Medulla oblongata (tissue), 1 donor: ENCODE measurements at regions not wholly inside any gene's neighbourhood (a gene's known extent, or its start where the extent isn't known, plus 50 kb on each side); places are given as distances from the start of the nearest gene placed in this dataset.
"Not testable (repeated sequence)": the region's sequence is repeated elsewhere in the genome, so short reads cannot be mapped to it uniquely, and the experiment has no call there.

Source experiments
- DNase-seq: peaks from one replicate; pipeline ENCODE4 v3.0.0-alpha.2; 2015; ENCODE audit errors: extremely low spot score

- DNase-seq: no peak
These were observed 189.1 kb upstream of the MDFIC2 start for GRCh38 chr3:70501561-70501960.

- DNase-seq: no peak
These were observed 176.4 kb upstream of the MDFIC2 start for GRCh38 chr3:70488816-70489215.

- DNase-seq: no peak
These were observed 175.7 kb upstream of the MDFIC2 start for GRCh38 chr3:70488131-70488530.

- no peak for DNase-seq
These were observed 174.1 kb upstream of the MDFIC2 start for GRCh38 chr3:70486414-70487017.

GRCh38 chr3:70476174-70476573 lies 163.7 kb upstream of the MDFIC2 start:
- no peak for DNase-seq

GRCh38 chr3:70471464-70472342 lies 159.3 kb upstream of the MDFIC2 start:
- no peak for DNase-seq

GRCh38 chr3:70466096-70466495 lies 153.7 kb upstream of the MDFIC2 start:
- DNase-seq: no peak

GRCh38 chr3:70464876-70465275 lies 152.4 kb upstream of the MDFIC2 start:
- DNase-seq: no peak

- DNase-seq: no peak
These were observed 152.0 kb upstream of the MDFIC2 start for GRCh38 chr3:70464465-70464864.

- DNase-seq: not testable (repeated sequence)
These were observed 137.8 kb upstream of the MDFIC2 start for GRCh38 chr3:70450220-70450619.

- DNase-seq: not testable (repeated sequence)
These were observed 123.0 kb upstream of the MDFIC2 start for GRCh38 chr3:70435422-70435821.

GRCh38 chr3:70433091-70433490 lies 120.7 kb upstream of the MDFIC2 start:
- no peak for DNase-seq

- no peak for DNase-seq
These were observed 119.5 kb upstream of the MDFIC2 start for GRCh38 chr3:70431911-70432310.

- DNase-seq: no peak
These were observed 113.6 kb upstream of the MDFIC2 start for GRCh38 chr3:70426071-70426470.

GRCh38 chr3:70421506-70421905 lies 109.1 kb upstream of the MDFIC2 start:
- no peak for DNase-seq

- no peak for DNase-seq
These were observed 96.6 kb upstream of the MDFIC2 start for GRCh38 chr3:70409018-70409417.

- DNase-seq: no peak
These were observed 87.8 kb upstream of the MDFIC2 start for GRCh38 chr3:70400194-70400593.

GRCh38 chr3:70393881-70394612 lies 81.6 kb upstream of the MDFIC2 start:
- no peak for DNase-seq

GRCh38 chr3:70392227-70392626 lies 79.8 kb upstream of the MDFIC2 start:
- DNase-seq: no peak

- DNase-seq: no peak
These were observed 75.5 kb upstream of the MDFIC2 start for GRCh38 chr3:70387889-70388288.

- DNase-seq: no peak
These were observed 74.4 kb upstream of the MDFIC2 start for GRCh38 chr3:70386846-70387245.

- DNase-seq: no peak
These were observed 73.6 kb upstream of the MDFIC2 start for GRCh38 chr3:70386043-70386442.
